ENCODE measurements at regions not wholly inside any gene's neighbourhood (a gene's known extent, or its start where the extent isn't known, plus 50 kb on each side); places are given as distances from the start of the nearest gene placed in this dataset.
"Not testable (repeated sequence)": the region's sequence is repeated elsewhere in the genome, so short reads cannot be mapped to it uniquely, and the experiment has no call there.

GRCh38 chr3:110343376-110343775 lies 728.2 kb upstream of the NECTIN3 start:
- DNase-seq = no peak

GRCh38 chr3:110343945-110344344 lies 727.7 kb upstream of the NECTIN3 start:
- no peak for DNase-seq

GRCh38 chr3:110344487-110344886 lies 727.1 kb upstream of the NECTIN3 start:
- no peak for DNase-seq

DNA sequence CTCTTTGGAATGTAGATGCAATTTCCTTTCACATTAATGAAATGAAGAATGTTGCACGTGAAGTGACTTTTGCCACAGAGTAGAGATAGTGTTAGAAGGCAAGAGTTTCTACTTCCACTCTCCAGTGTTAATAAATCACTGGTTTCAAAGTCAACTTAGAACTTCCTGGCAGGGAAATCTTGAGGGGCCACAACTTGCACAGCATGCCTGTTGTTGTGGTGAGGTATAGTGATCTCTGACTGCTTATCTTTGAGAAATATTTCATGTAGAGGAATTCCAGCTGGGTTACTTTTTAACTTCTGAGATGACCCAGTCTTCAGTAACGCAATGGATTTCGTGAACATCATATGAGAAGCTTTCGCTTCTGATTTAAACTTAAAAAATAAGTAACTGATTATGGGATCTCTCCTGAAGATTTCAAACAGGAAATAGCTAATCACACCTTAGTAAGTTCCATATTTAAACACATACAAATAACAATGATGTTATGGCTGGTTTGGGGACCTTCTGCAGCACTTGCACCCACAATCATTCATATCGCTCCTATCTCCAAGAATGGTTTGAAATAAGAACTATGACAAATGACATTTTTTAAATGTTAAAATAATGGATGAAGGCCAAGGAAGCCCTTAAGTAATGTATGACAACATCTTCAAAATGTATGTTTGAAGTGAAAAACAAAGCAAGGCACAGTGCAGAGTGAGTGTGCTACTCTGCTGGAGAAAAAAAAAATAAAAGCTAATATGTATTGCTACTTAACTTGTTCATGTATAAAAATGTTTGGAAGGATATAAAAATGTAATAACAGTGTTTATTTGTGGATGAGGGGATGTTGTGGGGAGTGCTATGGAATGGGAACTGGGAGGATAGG lies 726.5 kb upstream of the NECTIN3 start:
- no peak for DNase-seq

DNA sequence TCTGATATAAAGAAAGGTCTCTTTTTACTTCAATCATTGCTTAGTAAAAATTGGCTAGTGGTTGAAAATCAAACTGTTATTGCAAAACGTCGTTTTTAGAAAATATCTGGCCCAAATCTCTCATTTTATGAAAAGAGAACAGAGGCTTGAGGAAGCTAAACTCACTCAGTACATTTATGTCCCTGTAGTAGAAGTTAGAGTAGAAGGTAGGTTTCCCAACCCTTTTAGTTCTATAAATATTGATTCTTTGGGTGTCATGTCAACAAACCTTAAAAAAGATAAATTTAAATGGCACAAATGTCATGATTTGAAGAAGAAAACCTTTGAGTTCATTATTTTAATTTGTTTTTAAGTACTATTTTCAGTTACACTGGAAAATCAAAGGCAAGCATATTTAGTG lies 722.3 kb upstream of the NECTIN3 start:
- no peak for DNase-seq

GRCh38 chr3:110352841-110353604 lies 718.6 kb upstream of the NECTIN3 start:
- no peak for DNase-seq

DNA sequence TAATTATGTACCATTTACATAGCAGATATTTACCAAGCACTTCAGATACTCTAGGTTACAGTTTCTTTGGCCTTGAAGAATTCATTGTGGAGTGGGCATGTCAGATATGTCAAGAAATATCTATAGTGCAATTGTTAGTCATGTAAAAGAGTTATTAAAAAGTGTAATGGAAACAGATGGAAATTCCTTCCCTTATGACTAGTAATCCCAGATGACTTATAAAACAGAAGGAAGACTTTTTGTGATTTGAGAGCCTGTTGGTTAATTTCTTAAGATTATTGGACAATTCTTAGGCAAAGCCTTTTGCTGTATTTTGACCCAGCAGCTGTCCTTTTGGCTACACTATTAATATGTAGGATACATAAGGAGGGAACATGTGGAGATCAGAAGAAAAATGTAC lies 708.9 kb upstream of the NECTIN3 start:
- no peak for DNase-seq

- DNase-seq = not testable (repeated sequence)
Measured at GRCh38 chr3:110367289-110367688, 704.3 kb upstream of the NECTIN3 start.

DNA sequence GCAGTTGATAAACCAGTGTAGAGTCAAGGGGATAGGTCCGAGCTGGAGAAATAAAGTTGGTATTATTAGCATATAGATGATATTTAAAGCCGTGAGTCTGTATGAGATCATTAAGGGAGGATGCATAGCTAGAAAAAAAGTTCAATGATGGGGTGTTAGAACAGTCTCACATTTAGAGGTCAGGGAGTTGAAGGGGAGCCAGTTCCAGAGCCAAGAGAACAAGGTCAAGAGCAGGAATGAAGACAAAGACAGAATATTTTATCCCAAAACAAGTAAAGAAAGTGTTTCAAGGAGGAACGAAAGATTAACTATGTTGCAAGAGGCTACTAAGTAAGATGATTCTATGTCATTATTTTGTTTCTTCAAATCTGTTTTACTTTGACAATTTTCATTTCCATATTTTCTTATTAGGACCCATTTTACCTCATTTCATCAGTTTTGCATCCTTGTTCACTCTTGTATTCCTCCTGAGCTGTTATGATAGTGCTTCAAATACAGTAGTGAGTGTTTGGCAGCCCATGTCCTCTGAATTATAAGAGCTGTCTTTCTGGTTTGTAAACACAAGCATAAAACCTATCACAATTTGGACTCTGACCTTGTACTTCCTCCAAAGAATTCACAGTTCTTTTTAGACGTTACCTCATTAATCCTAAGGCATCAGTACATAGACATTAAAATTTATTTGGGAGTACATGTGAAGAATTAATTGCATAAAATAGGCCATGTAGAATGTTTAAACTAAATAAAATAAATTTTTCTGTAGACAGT lies 695.7 kb upstream of the NECTIN3 start:
- no peak for DNase-seq

DNA sequence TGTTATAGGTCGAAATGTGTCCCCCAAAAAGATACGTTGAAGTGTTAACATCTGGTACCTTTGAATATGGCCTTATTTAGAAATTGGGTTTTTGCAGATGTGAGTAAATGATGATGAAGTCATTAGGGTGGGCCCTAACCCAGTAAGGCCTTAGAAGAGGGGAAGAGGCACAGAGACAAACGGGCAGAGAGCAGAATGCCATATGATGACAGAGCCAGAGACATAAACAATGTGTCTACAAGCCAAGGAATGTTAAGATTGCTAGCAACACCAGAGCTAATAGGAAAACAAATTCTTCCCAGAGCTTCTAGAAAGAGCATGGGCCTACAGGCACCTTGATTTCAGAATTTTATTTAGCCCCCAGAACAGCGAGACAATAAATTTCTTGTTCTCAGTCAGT lies 693.1 kb upstream of the NECTIN3 start:
- no peak for DNase-seq

DNA sequence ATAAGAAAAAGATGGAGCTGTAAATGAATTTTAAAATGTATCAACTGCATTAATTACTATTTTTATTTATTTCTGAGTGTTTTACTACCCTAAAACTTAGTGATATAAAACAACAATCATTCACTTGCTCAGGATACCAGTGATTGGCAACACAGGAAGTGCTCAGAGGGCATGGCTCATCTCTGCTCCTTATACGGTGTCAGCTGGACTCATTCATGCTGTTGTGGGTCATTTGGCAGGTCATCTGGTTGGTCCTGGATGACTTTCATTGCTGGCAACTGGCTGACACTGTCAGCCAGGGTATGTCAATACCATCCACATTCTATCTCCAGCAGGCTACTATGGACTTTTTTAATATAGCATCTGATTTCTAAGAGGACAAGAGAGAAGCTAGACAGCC lies 689.6 kb upstream of the NECTIN3 start:
- no peak for DNase-seq

DNA sequence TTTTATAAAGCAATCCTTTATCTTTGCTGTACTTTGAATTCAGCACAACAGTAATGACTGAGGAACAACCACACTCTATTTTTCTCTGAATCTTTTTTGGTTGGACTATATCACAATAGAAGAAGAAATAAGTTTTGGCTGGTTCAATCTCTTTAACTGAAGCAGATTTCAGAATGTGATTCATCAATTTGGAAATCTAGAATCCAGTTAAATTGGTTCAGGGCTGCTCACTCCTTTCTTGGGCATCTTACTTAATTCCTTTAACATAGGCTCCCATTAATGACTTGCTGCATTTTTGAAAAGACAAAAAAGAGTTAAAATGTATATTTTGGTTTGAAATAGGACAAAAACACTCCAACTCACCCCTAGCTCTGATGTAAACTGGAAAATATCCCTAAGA lies 688.3 kb upstream of the NECTIN3 start:
- DNase-seq = no peak

DNA sequence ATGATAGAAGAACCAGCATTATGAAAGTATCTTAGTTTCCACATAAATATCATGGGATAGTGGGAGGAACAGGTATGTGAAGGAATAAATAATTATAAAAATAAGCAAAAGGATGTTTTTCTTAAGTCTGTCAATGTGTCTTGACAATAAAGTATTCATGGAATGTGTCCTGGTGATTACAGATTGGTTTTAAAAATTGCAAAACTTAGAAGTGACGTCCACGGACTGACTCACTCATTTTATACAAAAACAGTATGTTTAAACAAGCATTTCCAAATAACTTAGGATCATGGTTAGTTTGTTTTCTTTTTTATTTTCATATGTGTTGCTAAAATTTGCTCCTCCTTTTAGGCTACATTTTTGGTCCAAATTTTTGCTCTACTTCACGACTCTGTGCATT lies 687.0 kb upstream of the NECTIN3 start:
- no peak for DNase-seq

GRCh38 chr3:110389005-110389404 lies 682.6 kb upstream of the NECTIN3 start:
- DNase-seq = no peak

DNA sequence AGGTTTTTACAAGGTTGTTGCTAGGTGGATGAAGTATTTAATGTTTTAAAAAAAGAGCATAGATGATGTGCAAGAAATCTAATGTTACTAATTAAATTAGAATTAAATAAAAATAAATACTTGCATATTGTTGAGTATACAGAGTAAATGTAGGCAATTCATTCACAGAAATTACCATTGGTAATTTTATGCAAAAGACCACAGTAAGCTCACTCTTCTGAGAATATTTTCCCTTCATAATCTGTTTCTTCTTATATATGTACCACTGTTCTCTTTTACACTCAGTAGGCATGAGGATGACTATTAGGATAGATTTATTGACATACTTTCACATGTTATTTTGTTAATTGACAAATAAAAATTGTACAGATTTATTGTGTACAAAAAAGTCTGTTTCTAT lies 681.2 kb upstream of the NECTIN3 start:
- no peak for DNase-seq

GRCh38 chr3:110391042-110391441 lies 680.6 kb upstream of the NECTIN3 start:
- DNase-seq = no peak

- no peak for DNase-seq
Measured at GRCh38 chr3:110391640-110392395, 679.8 kb upstream of the NECTIN3 start.

GRCh38 chr3:110393941-110394340 lies 677.7 kb upstream of the NECTIN3 start:
- DNase-seq = no peak

DNA sequence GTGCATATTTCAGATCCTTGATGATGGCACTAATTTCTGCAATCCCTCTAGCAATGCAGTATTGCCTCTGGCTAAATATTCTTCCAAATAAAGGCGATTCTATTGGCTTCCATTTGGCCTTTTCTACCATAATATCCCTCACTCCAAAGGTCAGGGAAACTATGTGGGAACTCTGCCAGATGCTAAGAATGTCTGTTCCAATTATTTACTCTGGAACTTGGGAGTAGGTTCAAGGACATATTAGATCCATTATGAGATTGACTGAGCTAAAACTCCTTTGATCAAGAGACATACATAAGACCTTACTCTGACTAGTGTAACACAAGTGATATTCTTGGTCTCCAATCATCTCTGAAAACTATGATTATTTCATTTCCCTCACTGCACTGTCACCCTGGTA lies 674.5 kb upstream of the NECTIN3 start:
- DNase-seq = no peak

DNA sequence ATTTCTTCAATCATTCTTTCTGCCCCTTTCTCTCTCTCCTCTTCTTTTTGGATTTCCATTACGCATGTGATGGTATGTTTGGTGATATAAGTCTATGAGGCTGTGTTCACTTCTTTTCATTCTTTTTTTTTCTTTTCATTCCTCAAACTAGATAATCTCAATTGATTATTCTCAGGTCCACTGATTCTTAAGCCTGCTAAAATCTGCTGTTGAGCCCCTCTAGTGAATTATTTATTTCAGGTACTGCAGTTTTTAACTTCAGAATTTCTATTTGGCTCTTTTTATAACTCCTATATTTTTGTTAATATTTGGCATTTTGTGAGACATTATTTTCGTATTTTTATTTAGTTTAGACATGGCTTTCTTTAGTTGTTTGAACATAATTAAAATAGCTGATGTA lies 671.3 kb upstream of the NECTIN3 start:
- no peak for DNase-seq

DNA sequence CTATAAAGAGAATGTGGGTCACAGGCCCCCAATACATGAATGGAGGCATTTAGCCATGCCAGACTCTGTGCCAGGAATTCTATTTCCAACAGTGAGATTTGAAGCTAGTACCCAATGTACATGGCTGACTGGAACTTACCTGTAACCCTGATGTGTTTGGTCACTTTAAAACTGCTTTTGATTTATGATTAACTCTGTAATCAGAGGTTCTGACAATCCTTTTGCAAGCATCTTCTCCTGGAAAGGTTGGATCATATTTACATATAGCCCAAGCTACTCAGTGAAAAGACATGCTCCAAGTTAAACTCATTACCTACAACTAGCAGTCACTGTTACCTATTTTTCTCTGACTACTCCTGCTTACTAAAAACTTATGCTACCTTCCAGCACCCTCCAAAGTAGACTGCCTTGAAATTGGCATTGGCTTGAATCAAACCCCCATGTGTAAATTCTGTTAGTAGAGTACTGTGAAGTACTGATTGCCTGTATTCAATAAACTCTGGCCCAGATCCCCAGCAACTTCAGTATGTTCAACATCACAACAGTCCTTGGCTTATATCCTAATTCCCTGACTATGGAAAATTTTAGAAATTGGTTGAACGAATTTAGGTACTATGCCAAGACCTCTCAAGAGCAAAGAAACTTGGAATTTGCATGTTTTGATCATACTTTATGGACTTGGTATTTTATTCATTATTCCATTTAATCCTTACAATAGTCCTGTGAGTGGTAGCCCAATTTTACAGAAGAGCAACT lies 665.6 kb upstream of the NECTIN3 start:
- DNase-seq = no peak

GRCh38 chr3:110413266-110413665 lies 658.4 kb upstream of the NECTIN3 start:
- no peak for DNase-seq

All from NCI-H345 (cell line).